Activated CD4-positive, alpha-beta T cell treated with anti-CD3 and anti-CD28 coated beads, Interleukin-2, Interleukin-6, amounts not matched to agents 100 ng/mL and 50 ng/mL, durations not matched to agents 16 hours and 8 hours (primary cell): ENCODE measurements at regions not wholly inside any gene's neighbourhood (a gene's known extent, or its start where the extent isn't known, plus 50 kb on each side); places are given as distances from the start of the nearest gene placed in this dataset.

Experiments
- DNase-seq: peaks from one replicate; pipeline ENCODE4 v3.0.0-alpha.2; 2020

DNA sequence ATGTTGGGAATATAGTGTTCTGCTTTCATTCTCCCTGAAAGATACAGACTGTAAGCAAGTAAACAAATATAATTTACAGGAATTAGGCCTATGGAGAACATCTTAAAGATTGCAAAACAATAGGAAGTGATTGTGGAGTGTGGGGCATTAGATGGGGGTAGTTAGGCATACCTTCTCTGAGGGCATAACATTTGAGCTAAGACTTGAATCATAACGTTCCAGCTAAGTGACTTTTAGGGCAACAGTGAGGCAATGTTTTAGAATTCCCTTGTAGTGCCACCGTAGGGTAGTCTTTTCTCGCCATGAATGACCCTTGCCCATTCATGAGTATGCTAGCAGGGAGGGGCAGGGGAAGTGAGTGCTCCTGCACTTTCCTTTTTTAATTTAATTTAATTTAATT is 173.3 kb downstream of the SPATA31D1 start:
- DNase-seq: no peak

GRCh38 chr9:82164159-82164558 is 175.6 kb downstream of the SPATA31D1 start:
- no peak for DNase-seq

DNA sequence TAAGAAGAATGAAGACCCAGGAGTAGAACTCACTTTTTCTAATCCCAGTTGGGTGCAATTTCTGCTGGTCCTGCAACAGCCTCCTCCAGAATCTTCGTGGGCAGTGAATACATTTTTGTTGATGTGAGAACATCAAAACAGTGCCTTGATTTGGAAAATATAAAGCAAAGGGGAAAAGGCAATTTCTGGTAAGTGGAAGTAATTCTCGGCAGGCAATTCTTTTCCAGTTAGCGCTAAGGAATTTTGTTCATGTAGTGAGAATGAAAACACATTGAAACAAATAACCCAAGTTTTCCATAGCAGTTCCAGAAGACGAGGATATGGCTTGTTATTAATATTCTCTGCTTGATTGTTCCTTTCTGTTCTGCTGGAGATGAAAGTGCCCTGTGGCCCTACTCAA is 178.7 kb downstream of the SPATA31D1 start:
- DNase-seq: no peak

DNA sequence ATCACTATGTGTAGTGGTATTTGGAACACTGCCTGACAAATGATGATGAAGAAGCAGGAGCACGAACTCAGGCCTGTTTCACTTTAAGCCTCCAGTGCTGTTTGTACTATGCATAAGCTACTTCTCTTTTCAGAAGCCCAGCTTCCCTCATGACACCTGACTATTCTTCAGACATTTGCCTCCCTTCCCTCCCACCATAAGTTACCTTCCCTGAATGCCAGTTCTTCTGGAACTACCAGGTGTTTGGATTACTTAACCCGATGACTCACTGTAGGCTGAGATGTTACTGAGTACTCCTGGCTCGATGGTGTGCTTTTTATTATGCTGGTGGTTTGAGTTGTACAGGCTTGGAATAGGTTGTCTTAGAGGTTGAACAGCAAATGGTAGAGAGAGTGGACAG is 180.0 kb downstream of the SPATA31D1 start:
- DNase-seq: no peak

- DNase-seq: no peak
Measured at GRCh38 chr9:82170866-82171265, 182.3 kb downstream of the SPATA31D1 start.

DNA sequence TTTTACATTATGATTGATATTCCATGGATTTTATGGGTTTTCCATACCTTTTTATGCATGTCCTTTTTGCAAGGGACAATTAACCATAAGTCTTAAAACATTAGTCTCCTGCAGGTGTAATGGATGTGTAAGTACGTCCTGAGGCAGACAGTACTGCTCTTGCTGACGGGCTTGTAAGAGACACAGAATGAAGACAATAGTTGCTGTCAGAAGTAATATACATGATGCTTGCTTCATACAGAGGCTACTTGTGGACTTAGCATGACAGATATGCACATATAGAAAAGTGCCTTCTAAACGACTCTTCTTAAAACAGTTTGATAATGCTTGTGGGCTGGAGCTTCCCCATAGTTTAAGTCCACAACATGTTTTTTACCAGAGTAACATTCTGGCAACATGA is 182.7 kb downstream of the SPATA31D1 start:
- no peak for DNase-seq

- no peak for DNase-seq
Measured at GRCh38 chr9:82180711-82181110, 192.1 kb downstream of the SPATA31D1 start.

DNA sequence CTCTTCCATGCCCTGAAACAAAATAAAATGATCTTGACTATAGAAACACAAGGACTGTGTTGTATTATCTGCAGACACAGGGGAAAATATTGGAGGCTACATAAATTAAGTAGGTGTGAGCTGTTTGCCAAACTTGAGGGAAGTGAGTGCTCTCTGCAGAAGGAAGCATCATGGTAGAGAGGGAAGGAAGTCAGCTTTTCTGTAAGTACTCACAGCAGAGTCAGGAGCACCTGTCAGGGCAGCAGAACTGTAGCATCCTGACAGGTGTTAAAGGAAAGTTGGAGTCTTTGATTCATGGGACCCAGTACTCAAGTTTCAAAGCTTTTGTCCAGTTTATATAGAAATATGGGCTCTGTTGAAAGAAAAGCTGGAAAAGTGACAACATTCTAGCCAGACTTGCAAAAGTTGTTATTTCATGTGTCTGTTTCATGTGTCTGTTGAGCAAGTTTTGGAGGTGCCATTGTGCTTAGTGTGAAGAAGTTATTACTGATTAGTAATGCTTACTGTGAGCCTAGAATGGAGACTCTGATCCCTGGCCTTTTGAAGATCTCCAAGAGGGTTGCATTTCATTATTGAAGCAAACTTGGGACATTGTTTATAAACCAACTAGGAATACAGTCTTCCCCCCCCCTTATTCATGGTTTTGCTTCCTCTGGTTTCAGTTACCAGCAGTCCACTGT is 194.7 kb downstream of the SPATA31D1 start:
- no peak for DNase-seq

DNA sequence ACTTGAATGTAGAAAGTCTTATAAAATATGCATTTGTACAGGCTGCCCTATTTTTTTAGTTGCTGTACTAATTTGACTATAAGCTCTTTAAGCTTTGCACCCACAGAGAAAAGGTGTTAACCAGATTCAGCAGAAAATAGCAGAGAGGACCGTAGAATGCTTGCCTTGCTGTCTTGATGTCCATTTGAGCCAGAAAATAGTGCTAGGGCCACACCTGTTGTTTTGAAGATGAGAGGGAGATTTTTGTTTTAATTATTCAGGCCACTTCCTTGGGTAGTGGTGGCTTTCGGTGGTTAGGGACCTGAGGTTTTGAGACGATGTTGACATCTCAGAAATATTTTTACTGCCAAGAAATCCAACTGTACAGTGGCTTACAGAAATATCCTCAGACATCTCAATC is 196.0 kb downstream of the SPATA31D1 start:
- no peak for DNase-seq

GRCh38 chr9:82188817-82189216 is 200.2 kb downstream of the SPATA31D1 start:
- no peak for DNase-seq

GRCh38 chr9:82191082-82191770 is 202.7 kb downstream of the SPATA31D1 start:
- no peak for DNase-seq

- no peak for DNase-seq
Measured at GRCh38 chr9:82192211-82192610, 203.6 kb downstream of the SPATA31D1 start.

- no peak for DNase-seq
Measured at GRCh38 chr9:82196622-82197441, 208.3 kb downstream of the SPATA31D1 start.

- DNase-seq: no peak
Measured at GRCh38 chr9:82201196-82201595, 212.6 kb downstream of the SPATA31D1 start.

DNA sequence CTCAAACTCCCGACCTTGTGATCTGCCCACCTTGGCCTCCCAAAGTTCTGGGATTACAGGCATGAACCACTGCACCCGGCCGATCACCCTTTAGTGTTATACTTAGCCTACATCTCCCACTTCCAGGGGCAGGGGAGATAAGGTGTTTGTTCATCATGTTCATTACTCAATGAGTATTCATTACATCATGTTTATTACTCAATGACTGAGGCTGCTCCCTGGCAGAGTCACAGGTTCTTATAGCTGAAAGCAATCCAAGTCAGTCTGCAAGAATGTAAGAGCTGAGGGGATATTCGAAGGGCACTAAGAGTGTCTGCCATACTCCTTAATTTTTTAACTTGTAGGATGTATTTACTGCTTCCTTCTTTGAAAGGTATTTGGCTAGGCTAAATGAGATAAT is 214.2 kb downstream of the SPATA31D1 start:
- no peak for DNase-seq

- DNase-seq: no peak
Measured at GRCh38 chr9:82206490-82206889, 217.9 kb downstream of the SPATA31D1 start.

GRCh38 chr9:82206946-82207345 is 218.4 kb downstream of the SPATA31D1 start:
- no peak for DNase-seq

DNA sequence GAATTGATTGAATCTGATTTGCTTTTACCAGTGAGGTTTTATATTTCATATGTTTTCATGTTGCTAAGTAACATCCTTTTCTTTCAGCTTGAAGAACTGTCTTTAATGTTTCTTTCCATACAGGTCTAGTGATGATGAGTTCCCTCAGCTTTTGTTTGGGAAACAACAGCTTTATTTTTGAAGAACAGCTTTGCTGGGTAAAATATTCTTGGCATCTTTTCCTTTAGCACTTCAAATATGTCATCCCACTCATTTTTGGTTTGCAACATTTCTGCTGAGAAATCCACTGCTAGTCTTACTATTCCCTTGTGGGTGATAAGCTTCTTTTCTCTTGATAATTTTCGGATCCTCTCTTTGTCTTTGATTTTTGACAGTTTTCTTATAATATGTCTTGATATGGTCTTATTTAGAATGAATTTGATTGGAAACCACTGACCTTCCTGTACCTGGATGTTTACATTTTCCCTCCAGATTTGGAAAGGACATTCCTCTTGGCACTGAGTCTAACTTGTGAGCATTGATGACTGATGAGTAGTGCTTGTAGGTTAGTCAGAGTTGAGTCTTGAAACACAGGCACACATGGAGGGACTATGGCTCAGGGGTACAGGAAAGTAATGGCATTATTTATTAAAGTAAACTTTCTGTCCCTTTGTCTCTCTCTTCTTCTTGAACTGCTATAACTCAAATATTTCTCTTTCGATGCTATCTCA is 220.3 kb downstream of the SPATA31D1 start:
- DNase-seq: no peak

DNA sequence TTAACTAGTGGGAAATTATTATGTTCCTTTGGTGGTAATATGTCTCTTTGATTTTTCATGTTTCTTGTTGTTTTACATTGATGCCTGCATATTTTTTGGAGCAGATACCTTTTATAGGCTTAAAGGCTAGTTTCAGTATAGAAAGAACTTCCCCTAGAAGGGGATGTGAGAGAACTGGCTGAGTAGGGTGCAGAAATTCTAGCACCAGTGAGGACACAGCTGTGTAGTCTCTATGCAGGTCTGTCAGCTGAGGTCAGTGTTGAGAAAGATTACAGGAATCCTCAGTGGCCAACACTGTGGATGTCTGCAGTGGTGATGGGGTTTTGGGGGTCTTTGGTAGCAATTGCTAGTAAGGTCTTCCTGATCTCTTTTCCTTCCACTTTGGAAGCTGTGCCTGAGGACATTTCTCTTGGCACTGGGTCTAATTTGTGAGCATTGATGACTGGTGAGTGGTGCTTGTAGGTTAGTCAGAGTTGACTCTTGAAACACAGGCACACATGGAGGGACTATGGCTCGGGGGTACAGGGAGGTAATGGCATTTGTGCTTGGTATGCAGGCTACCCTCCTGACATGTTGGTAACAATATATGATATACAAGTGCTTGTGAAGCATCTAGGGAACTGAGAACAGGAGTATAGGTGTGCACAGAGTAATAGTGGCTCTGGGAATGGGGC is 221.4 kb downstream of the SPATA31D1 start:
- DNase-seq: no peak

GRCh38 chr9:82212885-82213284 is 224.3 kb downstream of the SPATA31D1 start:
- DNase-seq: no peak

DNA sequence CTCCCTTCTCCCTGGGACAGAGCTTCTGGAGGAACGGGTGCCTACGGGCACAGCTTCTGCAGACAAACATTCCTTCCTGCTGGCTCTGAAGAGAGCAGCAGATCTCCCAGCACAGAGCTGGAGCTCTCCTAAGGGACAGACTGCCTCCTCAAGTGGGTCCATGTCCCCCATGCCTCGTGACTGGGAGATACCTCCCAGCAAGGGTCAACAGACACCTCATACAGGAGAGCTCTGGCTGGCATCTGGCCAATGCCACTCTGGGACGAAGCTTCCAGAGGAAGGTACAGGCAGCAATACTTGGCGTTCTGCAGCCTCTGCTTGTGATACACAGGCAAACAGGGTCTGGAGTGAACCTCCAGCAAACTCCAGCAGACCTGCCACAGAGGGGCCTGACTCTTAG is 227.9 kb downstream of the SPATA31D1 start:
- DNase-seq: no peak

DNA sequence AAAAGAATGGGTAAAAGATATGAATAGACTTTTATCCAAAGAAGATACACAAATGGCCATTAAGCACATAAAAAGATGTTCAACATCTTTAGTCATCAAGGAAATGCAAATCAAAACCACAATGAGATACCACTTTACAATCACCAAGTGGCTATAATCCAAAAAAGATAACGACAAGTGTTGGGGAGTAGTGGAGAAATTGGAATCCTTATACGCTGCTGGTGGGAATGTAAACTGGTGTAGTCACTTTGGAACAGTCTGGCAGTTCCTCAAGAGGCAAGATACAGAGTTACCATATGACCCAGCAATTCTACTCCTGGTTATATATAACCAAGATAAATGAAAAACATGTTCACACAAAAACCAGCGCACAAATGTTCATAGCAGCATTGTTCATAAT is 234.9 kb downstream of the SPATA31D1 start:
- DNase-seq: no peak

DNA sequence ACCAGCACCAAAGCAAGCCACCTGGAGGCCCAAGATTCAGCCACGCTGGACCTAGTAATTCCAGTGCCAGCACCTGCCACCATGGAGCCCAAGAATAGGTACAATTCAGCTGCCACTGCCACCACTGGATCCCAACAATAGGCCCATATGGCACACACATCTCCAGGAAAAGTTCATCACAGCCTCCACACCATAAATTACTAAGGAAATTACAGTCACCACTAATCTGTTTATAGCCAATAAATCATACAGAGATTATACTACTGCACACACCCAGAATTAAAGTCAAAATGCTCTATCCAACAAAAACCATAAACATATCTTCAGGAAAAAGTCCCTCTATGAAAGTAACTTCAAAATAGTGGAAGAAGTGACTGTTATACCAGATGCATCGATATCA is 242.8 kb downstream of the SPATA31D1 start:
- no peak for DNase-seq
